ENCODE measurements at regions not wholly inside any gene's neighbourhood (a gene's known extent, or its start where the extent isn't known, plus 50 kb on each side); places are given as distances from the start of the nearest gene placed in this dataset.

DNA sequence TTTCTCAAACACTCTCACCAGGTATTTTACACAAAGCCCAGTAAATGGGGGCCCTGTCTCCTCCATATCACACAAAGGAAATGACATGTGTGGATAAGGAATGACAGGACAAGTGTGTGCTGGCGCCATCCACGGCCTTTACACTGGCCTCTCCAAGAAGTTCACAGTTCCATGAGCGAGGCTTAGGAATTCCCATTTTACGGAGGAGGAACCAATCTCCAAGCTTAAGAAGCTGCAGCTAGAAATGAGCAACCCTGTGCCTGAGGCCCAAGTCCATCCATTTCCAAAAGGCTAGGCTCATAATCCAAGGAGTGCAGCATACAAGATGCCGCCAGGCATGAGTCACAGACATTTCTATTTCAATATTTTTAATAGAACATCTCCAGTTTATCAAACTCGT lies 203.4 kb downstream of the AUH start:
- TF ChIP-seq, protein P1, sequence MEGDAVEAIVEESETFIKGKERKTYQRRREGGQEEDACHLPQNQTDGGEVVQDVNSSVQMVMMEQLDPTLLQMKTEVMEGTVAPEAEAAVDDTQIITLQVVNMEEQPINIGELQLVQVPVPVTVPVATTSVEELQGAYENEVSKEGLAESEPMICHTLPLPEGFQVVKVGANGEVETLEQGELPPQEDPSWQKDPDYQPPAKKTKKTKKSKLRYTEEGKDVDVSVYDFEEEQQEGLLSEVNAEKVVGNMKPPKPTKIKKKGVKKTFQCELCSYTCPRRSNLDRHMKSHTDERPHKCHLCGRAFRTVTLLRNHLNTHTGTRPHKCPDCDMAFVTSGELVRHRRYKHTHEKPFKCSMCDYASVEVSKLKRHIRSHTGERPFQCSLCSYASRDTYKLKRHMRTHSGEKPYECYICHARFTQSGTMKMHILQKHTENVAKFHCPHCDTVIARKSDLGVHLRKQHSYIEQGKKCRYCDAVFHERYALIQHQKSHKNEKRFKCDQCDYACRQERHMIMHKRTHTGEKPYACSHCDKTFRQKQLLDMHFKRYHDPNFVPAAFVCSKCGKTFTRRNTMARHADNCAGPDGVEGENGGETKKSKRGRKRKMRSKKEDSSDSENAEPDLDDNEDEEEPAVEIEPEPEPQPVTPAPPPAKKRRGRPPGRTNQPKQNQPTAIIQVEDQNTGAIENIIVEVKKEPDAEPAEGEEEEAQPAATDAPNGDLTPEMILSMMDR (IDR thresholded peaks at IDR 0.05) = no peak
- TF ChIP-seq POLR2A (IDR thresholded peaks at IDR 0.05) = no peak

All from esophagus squamous epithelium (tissue), 4 donors.